Right lobe of liver (tissue), 4 donors: ENCODE measurements at regions not wholly inside any gene's neighbourhood (a gene's known extent, or its start where the extent isn't known, plus 50 kb on each side); places are given as distances from the start of the nearest gene placed in this dataset.
A peak's percentile ranks its signal among the peaks of the same experiment; 100 is the strongest.

ENCODE experiments used
- CTCF ChIP-seq, 4 donors: fragments of 200-600 bp in 3 of 4; fragments of 450-650 bp in 1 of 4; IDR thresholded peaks; one replicate each; pipeline versions ENCODE4 v1.5.1 to v1.8.0; 2016 to 2022; ENCODE audit warnings: antibody characterized with exemption in 4 of 4, mild to moderate bottlenecking in 2 of 4
- POLR2A ChIP-seq: fragments of 450-650 bp; IDR thresholded peaks from one replicate; pipeline ENCODE4 v1.6.1; 2017; ENCODE audit warnings: antibody characterized with exemption, mild to moderate bottlenecking
- donor health status: DM: no; HTN: no; CAD: no.
- donor health status: DM: no; HTN: no; CAD: no.
- donor health status: DM: no; HTN: yes; CAD: no.

DNA sequence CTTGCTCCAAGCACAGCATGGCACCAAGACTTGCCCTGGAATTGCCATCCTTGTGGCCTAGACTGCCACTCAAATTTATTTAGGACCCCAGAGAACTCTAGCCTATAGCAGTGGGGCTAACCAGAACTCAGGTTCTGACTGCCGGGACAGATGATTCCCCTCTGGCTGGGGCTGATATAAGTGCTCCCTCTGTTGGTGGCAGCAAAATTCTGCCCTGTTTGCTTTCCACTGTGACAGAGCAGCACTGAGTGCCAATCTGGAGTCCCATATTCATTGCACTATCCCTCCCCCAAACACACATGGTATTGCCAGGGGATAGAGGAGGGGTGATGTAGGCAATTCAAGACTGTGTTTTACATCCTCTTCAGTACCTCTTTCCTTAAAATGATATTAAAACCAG lies 1081.9 kb downstream of the FAT4 start:
- TF ChIP-seq CTCF (IDR thresholded peaks at IDR 0.05), result peak in 2 of 4 donors; percentile 33 to 35
- no peak for TF ChIP-seq POLR2A
